Right cardiac atrium (tissue), 5 donors: ENCODE measurements at regions not wholly inside any gene's neighbourhood (a gene's known extent, or its start where the extent isn't known, plus 50 kb on each side); places are given as distances from the start of the nearest gene placed in this dataset.

Source experiments
- ATAC-seq, 2 donors: fragments of 200-7000 bp; cut with Tn5 transposase; one replicate each; pipeline versions ENCODE4 v1.8.0 to v1.9.1; 2020; ENCODE audit warnings: moderate library complexity in 2 of 2, mild to moderate bottlenecking in 1 of 2
- DNase-seq, 3 donors: peaks; one replicate each; pipeline ENCODE4 v3.0.0-alpha.2; 2020
- H3K27ac ChIP-seq: one replicate; pipeline ENCODE4 v1.5.1; 2013; ENCODE audit warnings: mild to moderate bottlenecking, low read length, control low read depth, moderate library complexity
- H3K27me3 ChIP-seq: one replicate; pipeline ENCODE4 v1.6.1; 2013; ENCODE audit not compliant: control insufficient read depth, insufficient read depth
- H3K4me1 ChIP-seq: one replicate; pipeline ENCODE4 v1.6.1; 2013; ENCODE audit warnings: low read length; ENCODE audit not compliant: control insufficient read depth, insufficient read depth
- H3K4me3 ChIP-seq: one replicate; pipeline ENCODE4 v1.5.1; 2013; ENCODE audit warnings: low read length, control low read depth
- H3K9me3 ChIP-seq: one replicate; pipeline ENCODE4 v1.6.1; 2013; ENCODE audit warnings: low read length; ENCODE audit not compliant: control insufficient read depth
- WGBS: extraction: QIAGEN DNeasy Blood & Tissue Kit; methylation state at CpG from one replicate; pipeline ENCODE4 v1.1.7; 2013; 5-methylcytosine and 5-hydroxymethylcytosine counted together
- intact Hi-C, 4 donors: fragments of 100-400 bp; cut with DNase I; formaldehyde crosslinking; loops; one replicate each; pipeline versions ENCODE4 v1.11.0 to v1.14.0; 2022 to 2023
- donor health status: healthy with polysubstance abuse.
- donor health status: DM: no; HTN: yes; CAD: no.
- donor health status: DM: no; HTN: no; CAD: no.
- donor health status: DM: no; HTN: yes; CAD: no; lungs with severe emphysema.
- donor health status: DM: yes; HTN: yes; CAD: no.

DNA sequence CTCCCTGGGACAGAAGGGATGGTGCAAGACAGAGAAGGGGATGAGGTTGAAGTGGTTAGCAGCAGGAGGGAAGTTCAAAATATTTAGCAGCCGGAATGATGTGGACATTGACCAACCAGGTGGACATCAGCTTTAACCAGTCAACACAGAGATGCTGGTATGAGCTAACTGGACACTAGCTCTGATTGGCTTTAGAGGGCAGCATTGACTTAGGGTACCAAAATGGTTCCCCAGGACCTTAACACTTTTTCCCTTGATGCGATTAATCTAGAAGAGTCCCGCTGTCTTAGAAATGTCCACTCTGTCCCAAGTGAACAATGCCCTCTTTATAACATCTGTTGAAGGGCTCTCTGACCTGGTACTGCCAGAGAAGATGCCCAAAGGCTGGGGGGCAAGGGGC, 134.0 kb upstream of the GSC start:
- no peaks in the 10 kb centered on the region for H3K9me3 ChIP-seq
- DNase-seq (no peak), ATAC-seq (peak in 1 of 2 donors; percentile 21)
- WGBS: 77% methylated on average over 3 of the region's 3 CpGs
- H3K4me1 ChIP-seq: no peaks in the 10 kb centered on the region
- intact Hi-C loops: no loop called here
- H3K4me3 ChIP-seq: no peak overlapping the region
- H3K27me3 ChIP-seq: no peaks in the 10 kb centered on the region
- H3K27ac ChIP-seq: no peak overlapping the region

DNA sequence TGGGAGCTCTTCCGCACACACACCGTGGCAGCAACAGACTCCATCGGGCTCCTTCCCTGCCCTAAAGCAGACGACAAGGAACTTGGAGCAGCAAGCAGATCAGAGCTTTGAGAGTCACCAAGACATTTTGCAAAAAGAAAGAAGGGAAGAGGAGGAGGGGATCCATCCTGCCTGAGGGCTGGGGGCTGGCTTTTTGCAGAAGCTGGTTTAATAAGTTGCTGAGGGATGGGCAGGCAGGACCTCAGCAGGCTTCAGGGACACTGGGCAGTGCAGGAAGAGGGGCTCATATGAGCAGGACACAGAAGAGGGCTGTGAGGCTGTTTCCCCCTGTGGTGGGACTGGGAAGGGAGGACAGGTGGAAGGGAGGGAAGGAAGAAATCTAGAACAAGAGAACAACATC, 133.4 kb upstream of the GSC start:
- intact Hi-C loops: no loop called here
- no peak for DNase-seq
- no peaks in the 10 kb centered on the region for H3K27me3 ChIP-seq
- H3K4me3 ChIP-seq: no peak overlapping the region
- ATAC-seq: no peak
- H3K9me3 ChIP-seq: no peaks in the 10 kb centered on the region
- 87% methylated on average over 4 of the region's 4 CpGs for WGBS
- H3K4me1 ChIP-seq: no peaks in the 10 kb centered on the region
- no peak overlapping the region for H3K27ac ChIP-seq

DNA sequence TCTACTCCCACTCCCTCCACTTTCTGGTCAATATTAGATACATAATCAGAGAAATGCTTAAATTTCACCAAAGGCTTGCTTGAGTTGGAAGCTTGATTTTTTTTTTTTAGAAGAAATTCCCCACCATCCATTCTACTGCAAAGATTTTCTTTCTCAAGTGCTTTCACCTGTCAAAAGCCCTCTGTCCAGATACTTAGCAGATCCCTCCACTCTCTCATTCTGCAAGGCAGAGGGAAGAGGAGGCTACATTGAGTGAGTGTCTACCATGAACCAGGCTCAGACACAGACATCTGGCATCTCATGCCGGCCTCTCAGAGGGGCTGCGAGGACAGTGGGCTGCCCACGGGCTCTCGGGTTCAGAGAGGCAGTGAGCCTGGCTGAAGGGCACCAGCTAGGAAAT, 127.6 kb upstream of the GSC start:
- no peak overlapping the region for H3K27ac ChIP-seq
- no peak overlapping the region for H3K4me3 ChIP-seq
- no peak for DNase-seq
- H3K4me1 ChIP-seq: no peaks in the 10 kb centered on the region
- ATAC-seq: no peak
- H3K9me3 ChIP-seq: peaks cover 2% of the 10 kb centered on the region
- 68% methylated on average over 4 of the region's 4 CpGs for WGBS
- intact Hi-C loops: no loop called here
- no peaks in the 10 kb centered on the region for H3K27me3 ChIP-seq

DNA sequence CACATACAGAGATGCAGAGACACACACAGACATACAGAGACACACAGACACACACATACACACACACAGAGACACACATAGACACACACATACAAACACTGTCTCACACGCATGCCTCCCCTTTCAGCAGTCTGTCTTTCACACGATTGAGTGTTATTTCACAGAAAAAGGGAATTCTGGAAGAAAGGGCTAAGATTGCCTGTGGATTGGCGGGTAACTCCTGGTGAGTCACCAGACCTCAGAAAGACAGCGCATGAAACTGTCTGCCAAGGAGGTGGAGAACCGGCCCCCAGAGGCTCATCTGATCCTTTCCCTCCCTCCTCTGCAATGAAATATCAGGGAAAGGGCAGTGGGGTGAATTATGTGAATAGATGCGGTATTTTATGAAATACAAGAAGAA, 127.2 kb upstream of the GSC start:
- ATAC-seq (peak; percentile 52 to 57), DNase-seq (peak in 2 of 3 donors; percentile 49 to 70)
- no peak overlapping the region for H3K4me3 ChIP-seq
- H3K27me3 ChIP-seq: no peaks in the 10 kb centered on the region
- intact Hi-C loops: no loop called here
- H3K27ac ChIP-seq: no peak overlapping the region
- peaks cover 2% of the 10 kb centered on the region for H3K9me3 ChIP-seq
- H3K4me1 ChIP-seq: no peaks in the 10 kb centered on the region
- 48% methylated on average over 6 of the region's 6 CpGs for WGBS

DNA sequence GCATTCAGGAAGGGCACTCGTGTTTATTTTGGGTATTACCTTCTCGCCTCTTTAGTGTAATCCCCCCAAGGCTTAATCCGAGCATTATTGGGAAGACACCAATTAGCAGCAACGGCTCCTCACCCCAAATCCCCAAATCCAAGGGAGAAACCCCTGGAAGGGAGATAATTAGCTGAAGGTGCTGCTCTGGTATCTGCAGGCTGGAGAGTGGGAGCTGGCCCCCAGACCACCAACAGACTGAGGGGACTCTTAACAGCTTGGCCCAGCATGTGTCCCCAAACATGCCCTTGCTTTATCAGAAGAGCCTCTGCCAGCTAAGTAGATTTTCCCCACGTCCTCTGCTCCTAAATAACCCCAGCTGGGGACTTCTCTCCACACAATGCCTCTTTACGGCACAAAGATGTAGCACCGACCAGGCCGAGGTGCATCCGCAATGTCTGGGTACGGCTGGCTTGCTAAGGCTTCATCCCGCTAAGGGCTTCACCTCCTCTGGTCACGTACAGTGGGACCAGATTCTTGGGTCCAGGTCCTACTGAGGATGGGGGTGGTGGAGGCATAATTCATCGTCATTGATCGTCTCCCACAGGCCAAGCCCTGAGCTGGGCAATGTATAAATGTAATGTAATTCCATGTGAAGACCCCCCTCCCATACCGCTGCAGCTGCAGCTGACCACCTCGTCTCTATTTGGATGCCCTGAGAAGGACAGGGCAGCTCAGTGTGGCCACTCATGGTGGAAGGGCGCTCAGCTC, 123.7 kb upstream of the GSC start:
- DNase-seq: no peak
- H3K4me1 ChIP-seq: no peaks in the 10 kb centered on the region
- H3K27ac ChIP-seq: no peak overlapping the region
- intact Hi-C loops: no loop called here
- H3K27me3 ChIP-seq: no peaks in the 10 kb centered on the region
- no peak for ATAC-seq
- H3K4me3 ChIP-seq: no peak overlapping the region
- 68% methylated on average over 17 of the region's 17 CpGs for WGBS
- peaks cover 2% of the 10 kb centered on the region for H3K9me3 ChIP-seq

- H3K27me3 ChIP-seq: no peaks in the 10 kb centered on the region
- H3K27ac ChIP-seq: no peak overlapping the region
- intact Hi-C loops: no loop called here
- H3K4me1 ChIP-seq: no peaks in the 10 kb centered on the region
- DNase-seq (no peak), ATAC-seq (no peak)
- no peak overlapping the region for H3K4me3 ChIP-seq
- WGBS: 64% methylated on average over 6 of the region's 6 CpGs
- H3K9me3 ChIP-seq: peaks cover 2% of the 10 kb centered on the region
Observed at GRCh38 chr14:94890785-94891184, 120.9 kb upstream of the GSC start.

GRCh38 chr14:94889520-94890312, 119.8 kb upstream of the GSC start:
- intact Hi-C loops: no loop called here

GRCh38 chr14:94888121-94888520, 118.2 kb upstream of the GSC start:
- H3K27ac ChIP-seq: no peak overlapping the region

More at GRCh38 chr14:94889520-94890312, 119.8 kb upstream of the GSC start:
- Histone ChIP-seq H3K9me3 (no peaks in the 10 kb centered on the region), H3K4me1 (no peaks in the 10 kb centered on the region), H3K4me3 (no peak overlapping the region), H3K27ac (no peak overlapping the region), H3K27me3 (no peaks in the 10 kb centered on the region)
- WGBS: 93% methylated on average over 6 of the region's 6 CpGs
- no peak for ATAC-seq
- DNase-seq: no peak

GRCh38 chr14:94887591-94887990, 117.7 kb upstream of the GSC start:
- 90% methylated on average over 10 of the region's 10 CpGs for WGBS
- no peak for DNase-seq

More at GRCh38 chr14:94888121-94888520, 118.2 kb upstream of the GSC start:
- ATAC-seq: no peak
- Histone ChIP-seq H3K4me3 (no peak overlapping the region), H3K4me1 (no peaks in the 10 kb centered on the region), H3K27me3 (no peaks in the 10 kb centered on the region), H3K9me3 (no peaks in the 10 kb centered on the region)
- 76% methylated on average over 12 of the region's 12 CpGs for WGBS
- intact Hi-C loops: no loop called here
- no peak for DNase-seq

GRCh38 chr14:94886931-94887330, 117.0 kb upstream of the GSC start:
- Histone ChIP-seq H3K27ac (no peak overlapping the region), H3K27me3 (no peaks in the 10 kb centered on the region), H3K4me1 (no peaks in the 10 kb centered on the region), H3K4me3 (no peak overlapping the region), H3K9me3 (no peaks in the 10 kb centered on the region)
- intact Hi-C loops: no loop called here
- WGBS: 77% methylated on average over 7 of the region's 7 CpGs
- no peak for ATAC-seq
- no peak for DNase-seq

More at GRCh38 chr14:94887591-94887990, 117.7 kb upstream of the GSC start:
- ATAC-seq: no peak
- H3K27ac ChIP-seq: no peak overlapping the region
- intact Hi-C loops: no loop called here
- H3K9me3 ChIP-seq: no peaks in the 10 kb centered on the region
- no peaks in the 10 kb centered on the region for H3K4me1 ChIP-seq
- no peaks in the 10 kb centered on the region for H3K27me3 ChIP-seq
- no peak overlapping the region for H3K4me3 ChIP-seq

- H3K27me3 ChIP-seq: no peaks in the 10 kb centered on the region
- H3K4me3 ChIP-seq: no peak overlapping the region
- intact Hi-C loops: no loop called here
- no peaks in the 10 kb centered on the region for H3K4me1 ChIP-seq
- no peaks in the 10 kb centered on the region for H3K9me3 ChIP-seq
- 62% methylated on average over 5 of the region's 5 CpGs for WGBS
- no peak overlapping the region for H3K27ac ChIP-seq
- no peak for ATAC-seq
- DNase-seq: no peak
Observed at GRCh38 chr14:94885481-94886155, 115.7 kb upstream of the GSC start.
